Spleen (tissue), 7 donors: ENCODE measurements at regions not wholly inside any gene's neighbourhood (a gene's known extent, or its start where the extent isn't known, plus 50 kb on each side); places are given as distances from the start of the nearest gene placed in this dataset.

ENCODE experiments used
- CTCF ChIP-seq, 11 experiments: fragments of 200-600 bp in 7 of 11; fragments of 450-650 bp in 4 of 11; sonication (generic) in 4 of 11; IDR thresholded peaks in 8 of 11; conservative IDR thresholded peaks in 3 of 11; 1 replicate in 7 of 11; 2 replicates in 4 of 11; pipeline versions ENCODE4 v1.4.0 to v1.8.0; 2016 to 2021; ENCODE audit warnings: antibody characterized with exemption in 11 of 11, inconsistent platforms in 4 of 11, mild to moderate bottlenecking in 1 of 11
- POLR2A ChIP-seq, 3 donors: fragments of 450-650 bp; IDR thresholded peaks; one replicate each; pipeline ENCODE4 v1.5.1; 2017; ENCODE audit warnings: antibody characterized with exemption in 3 of 3, mild to moderate bottlenecking in 1 of 3
- donor health status: DM: no; HTN: no; CAD: no; lungs with moderate emphysema.
- donor health status: DM: no; HTN: no; CAD: no.
- donor health status: DM: no; HTN: no; CAD: no.

GRCh38 chr4:164617911-164618310 lies 136.0 kb upstream of the SMIM31 start:
- TF ChIP-seq POLR2A (IDR thresholded peaks at IDR 0.05), result no peak
- TF ChIP-seq CTCF (IDR thresholded peaks at IDR 0.05 in 8 of 11, conservative IDR thresholded peaks at IDR 0.05 in 3 of 11), result no peak
